ENCODE measurements at regions not wholly inside any gene's neighbourhood (a gene's known extent, or its start where the extent isn't known, plus 50 kb on each side); places are given as distances from the start of the nearest gene placed in this dataset.
"Not testable (repeated sequence)": the region's sequence is repeated elsewhere in the genome, so short reads cannot be mapped to it uniquely, and the experiment has no call there.

GRCh38 chr17:70377654-70378053 is 208.3 kb downstream of the KCNJ2 start:
- Histone ChIP-seq H3K36me3 (no peaks in the 10 kb centered on the region), H3K9me3 (no peaks in the 10 kb centered on the region), H3K4me3 (no peak overlapping the region), H3K4me1 (no peaks in the 10 kb centered on the region), H3K27me3 (peaks cover 0 to 5% of the 10 kb centered on the region in 2 donors), H3K27ac (no peak overlapping the region)
- WGBS (ENCODE audit: insufficient coverage, low coverage, low lambda C conversion rate, missing lambda C conversion rate): 42% methylated on average over 4 of the region's 4 CpGs
- intact Hi-C loops (cut with DNase I): no loop called here
- no peak for ATAC-seq
- TF ChIP-seq CTCF (IDR thresholded peaks at IDR 0.05) (no peak), POLR2A (IDR thresholded peaks at IDR 0.05) (no peak)
- DNase-seq: no peak

GRCh38 chr17:70378076-70378475 is 208.7 kb downstream of the KCNJ2 start:
- intact Hi-C loops (cut with DNase I): no loop called here
- no peaks in the 10 kb centered on the region for H3K4me1 ChIP-seq
- DNase-seq: no peak
- H3K36me3 ChIP-seq: no peaks in the 10 kb centered on the region
- H3K9me3 ChIP-seq: no peaks in the 10 kb centered on the region
- H3K27me3 ChIP-seq: peaks cover 0 to 5% of the 10 kb centered on the region in 2 donors
- H3K4me3 ChIP-seq: no peak overlapping the region
- H3K27ac ChIP-seq: no peak overlapping the region
- no peak for TF ChIP-seq CTCF (IDR thresholded peaks at IDR 0.05)
- no peak for TF ChIP-seq POLR2A (IDR thresholded peaks at IDR 0.05)
- ATAC-seq: no peak

DNA sequence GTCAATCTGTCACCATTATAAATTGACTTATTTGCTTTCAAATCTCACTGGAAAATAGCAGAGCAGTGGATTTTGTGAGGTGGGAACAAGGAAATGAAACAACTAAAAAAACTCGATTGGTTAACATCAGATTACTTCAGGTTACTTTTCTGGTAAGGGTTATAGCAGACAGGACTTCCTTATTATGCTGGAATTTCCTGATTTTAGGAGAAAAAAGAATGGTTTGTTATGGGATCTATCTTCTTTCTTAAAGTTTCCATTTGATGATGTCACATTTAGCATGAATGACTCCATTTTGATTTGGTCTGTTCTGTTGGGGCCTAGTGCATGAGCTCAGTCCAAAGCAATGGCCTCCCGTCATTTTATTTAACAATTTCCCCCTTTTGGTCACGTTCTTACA is 210.6 kb downstream of the KCNJ2 start:
- Histone ChIP-seq H3K4me1 (no peaks in the 10 kb centered on the region), H3K4me3 (no peak overlapping the region), H3K36me3 (no peaks in the 10 kb centered on the region), H3K9me3 (no peaks in the 10 kb centered on the region), H3K27me3 (peaks cover 0 to 5% of the 10 kb centered on the region in 2 donors), H3K27ac (no peak overlapping the region)
- WGBS (ENCODE audit: insufficient coverage, low coverage, low lambda C conversion rate, missing lambda C conversion rate): 44% methylated on average over 3 of the region's 3 CpGs
- no peak for TF ChIP-seq POLR2A (IDR thresholded peaks at IDR 0.05)
- TF ChIP-seq CTCF (IDR thresholded peaks at IDR 0.05): no peak
- intact Hi-C loops (cut with DNase I): no loop called here
- DNase-seq: no peak
- ATAC-seq: peak in 1 of 4 donors; percentile 38

GRCh38 chr17:70381916-70382315 is 212.6 kb downstream of the KCNJ2 start:
- intact Hi-C loops (cut with DNase I); H3K4me3 ChIP-seq; H3K4me1 ChIP-seq; H3K36me3 ChIP-seq; H3K9me3 ChIP-seq; H3K27me3 ChIP-seq; ATAC-seq; DNase-seq; H3K27ac ChIP-seq: not testable (repeated sequence)
- 97% methylated on average over 14 of the region's 15 CpGs for WGBS (ENCODE audit: insufficient coverage, low coverage, low lambda C conversion rate, missing lambda C conversion rate)

- Histone ChIP-seq H3K36me3 (no peaks in the 10 kb centered on the region), H3K9me3 (no peaks in the 10 kb centered on the region), H3K27ac (no peak overlapping the region), H3K27me3 (no peaks in the 10 kb centered on the region), H3K4me3 (no peak overlapping the region), H3K4me1 (no peaks in the 10 kb centered on the region)
- ATAC-seq (no peak), DNase-seq (no peak)
- TF ChIP-seq CTCF (IDR thresholded peaks at IDR 0.05): no peak
- TF ChIP-seq POLR2A (IDR thresholded peaks at IDR 0.05): no peak
- intact Hi-C loops (cut with DNase I): no loop called here
Measured at GRCh38 chr17:70388326-70388725, 219.0 kb downstream of the KCNJ2 start.

DNA sequence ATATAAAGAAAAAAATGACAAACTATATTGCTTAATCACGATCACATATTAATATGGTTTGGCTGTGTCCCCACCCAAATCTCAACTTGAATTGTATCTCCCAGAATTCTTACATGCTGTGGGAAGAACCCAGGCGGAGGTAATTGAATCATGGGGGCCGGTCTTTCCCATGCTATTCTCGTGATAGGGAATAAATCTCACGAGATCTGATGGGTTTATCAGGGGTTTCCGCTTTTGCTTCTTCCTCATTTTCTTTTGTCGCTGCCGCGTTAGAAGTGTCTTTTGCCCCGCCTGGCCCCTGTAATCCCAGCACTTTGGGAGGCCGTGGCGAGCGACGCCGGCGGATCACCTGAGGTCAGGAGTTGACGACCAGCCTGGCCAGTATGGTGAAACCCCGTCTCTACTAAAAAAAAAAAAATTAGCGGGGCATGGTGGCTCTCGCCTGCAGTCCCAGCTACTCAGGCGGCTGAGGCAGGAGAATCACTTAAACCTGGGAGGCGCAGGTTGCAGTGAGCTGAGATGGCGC is 220.0 kb downstream of the KCNJ2 start:
- H3K9me3 ChIP-seq; H3K27me3 ChIP-seq; H3K4me3 ChIP-seq; H3K27ac ChIP-seq; H3K4me1 ChIP-seq; intact Hi-C loops (cut with DNase I); H3K36me3 ChIP-seq; ATAC-seq; DNase-seq: not testable (repeated sequence)
- 87% methylated on average over 21 of the region's 23 CpGs for WGBS (ENCODE audit: insufficient coverage, low coverage, low lambda C conversion rate, missing lambda C conversion rate)
